Fibroblast of lung (primary cell): ENCODE measurements at regions not wholly inside any gene's neighbourhood (a gene's known extent, or its start where the extent isn't known, plus 50 kb on each side); places are given as distances from the start of the nearest gene placed in this dataset.

Experiments used
- DNase-seq, 2 donors: peaks; one replicate each; pipeline versions ENCODE4 v3.0.0 to v3.0.0-alpha.2; 2010; ENCODE audit warnings: low read depth in 2 of 2
- H2AFZ ChIP-seq: 2 replicates; pipeline ENCODE4 v1.5.1; 2012; ENCODE audit warnings: low read length, control low read depth, inconsistent platforms
- H3K27ac ChIP-seq: 2 replicates; pipeline ENCODE4 v1.5.1; 2011; ENCODE audit warnings: low read length, control low read depth; ENCODE audit not compliant: insufficient read depth
- H3K27me3 ChIP-seq: 2 replicates; pipeline ENCODE4 v1.5.1; 2011; ENCODE audit warnings: mild to moderate bottlenecking, low read length; ENCODE audit not compliant: control insufficient read depth, insufficient read depth
- H3K36me3 ChIP-seq: 2 replicates; pipeline ENCODE4 v1.5.1; 2011; ENCODE audit warnings: low read length; ENCODE audit not compliant: control insufficient read depth, insufficient read depth
- H3K4me1 ChIP-seq: 2 replicates; pipeline ENCODE4 v1.5.1; 2011; ENCODE audit warnings: low read length; ENCODE audit not compliant: control insufficient read depth, insufficient read depth; ENCODE audit errors: extremely low read depth
- H3K4me2 ChIP-seq: 2 replicates; pipeline ENCODE4 v1.5.1; 2011; ENCODE audit warnings: low read length, control low read depth; ENCODE audit not compliant: insufficient read depth; ENCODE audit errors: extremely low read depth
- H3K4me3 ChIP-seq, 4 experiments: fragments of 200-600 bp in 1 of 4; sonication (generic) in 1 of 4; replicated peaks in 1 of 4; 2 replicates each; pipeline ENCODE4 v1.5.1; 2011 to 2016; ENCODE audit warnings: low read length in 4 of 4, low read depth in 3 of 4, mild to moderate bottlenecking in 3 of 4, control low read depth in 2 of 4, inconsistent platforms in 1 of 4, mixed read lengths in 1 of 4; ENCODE audit not compliant: insufficient read depth in 1 of 4; ENCODE audit errors: control extremely low read depth in 1 of 4
- H3K79me2 ChIP-seq: 2 replicates; pipeline ENCODE4 v1.5.1; 2012; ENCODE audit warnings: mild to moderate bottlenecking, low read length, inconsistent platforms; ENCODE audit not compliant: control insufficient read depth, insufficient read depth
- H3K9ac ChIP-seq: 2 replicates; pipeline ENCODE4 v1.5.1; 2011; ENCODE audit warnings: mild to moderate bottlenecking, low read length, control low read depth; ENCODE audit not compliant: insufficient read depth
- H3K9me3 ChIP-seq: 2 replicates; pipeline ENCODE4 v1.5.1; 2012; ENCODE audit warnings: low read depth, low read length; ENCODE audit not compliant: control insufficient read depth, insufficient read depth
- H4K20me1 ChIP-seq: 2 replicates; pipeline ENCODE4 v1.5.1; 2011; ENCODE audit warnings: low read length; ENCODE audit not compliant: control insufficient read depth, insufficient read depth; ENCODE audit errors: extremely low read depth
- EZH2 ChIP-seq: IDR thresholded peaks from 2 replicates; pipeline ENCODE4 v1.5.1; 2012; ENCODE audit warnings: low read length, control low read depth, mild to moderate bottlenecking; ENCODE audit errors: missing control alignments
- TF ChIP-seq, protein P1 (sequence below), 2 donors: IDR thresholded peaks in 1 of 2; conservative IDR thresholded peaks in 1 of 2; 1 replicate in 1 of 2; 2 replicates in 1 of 2; pipeline ENCODE4 v1.5.1; 2011 to 2012; ENCODE audit warnings: low read length in 2 of 2, control low read depth in 1 of 2, inconsistent platforms in 1 of 2, low read depth in 1 of 2, mild to moderate bottlenecking in 1 of 2

GRCh38 chr16:17994027-17994426, 342.5 kb downstream of the NPIPA8 start:
- TF ChIP-seq EZH2 = no peak
- TF ChIP-seq, protein P1, sequence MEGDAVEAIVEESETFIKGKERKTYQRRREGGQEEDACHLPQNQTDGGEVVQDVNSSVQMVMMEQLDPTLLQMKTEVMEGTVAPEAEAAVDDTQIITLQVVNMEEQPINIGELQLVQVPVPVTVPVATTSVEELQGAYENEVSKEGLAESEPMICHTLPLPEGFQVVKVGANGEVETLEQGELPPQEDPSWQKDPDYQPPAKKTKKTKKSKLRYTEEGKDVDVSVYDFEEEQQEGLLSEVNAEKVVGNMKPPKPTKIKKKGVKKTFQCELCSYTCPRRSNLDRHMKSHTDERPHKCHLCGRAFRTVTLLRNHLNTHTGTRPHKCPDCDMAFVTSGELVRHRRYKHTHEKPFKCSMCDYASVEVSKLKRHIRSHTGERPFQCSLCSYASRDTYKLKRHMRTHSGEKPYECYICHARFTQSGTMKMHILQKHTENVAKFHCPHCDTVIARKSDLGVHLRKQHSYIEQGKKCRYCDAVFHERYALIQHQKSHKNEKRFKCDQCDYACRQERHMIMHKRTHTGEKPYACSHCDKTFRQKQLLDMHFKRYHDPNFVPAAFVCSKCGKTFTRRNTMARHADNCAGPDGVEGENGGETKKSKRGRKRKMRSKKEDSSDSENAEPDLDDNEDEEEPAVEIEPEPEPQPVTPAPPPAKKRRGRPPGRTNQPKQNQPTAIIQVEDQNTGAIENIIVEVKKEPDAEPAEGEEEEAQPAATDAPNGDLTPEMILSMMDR (conservative IDR thresholded peaks at IDR 0.05 in 1 of 2, IDR thresholded peaks at IDR 0.05 in 1 of 2; ENCODE audit: low read depth in 1 of 2, low read length in 2 of 2) = no peak
- H3K9ac ChIP-seq = no peak overlapping the region
- no peak overlapping the region for H3K4me2 ChIP-seq
- H3K79me2 ChIP-seq = no peaks in the 10 kb centered on the region
- no peaks in the 10 kb centered on the region for H3K9me3 ChIP-seq
- H4K20me1 ChIP-seq = no peaks in the 10 kb centered on the region
- H3K4me3 ChIP-seq = no peak overlapping the region
- DNase-seq = no peak
- H3K36me3 ChIP-seq = no peaks in the 10 kb centered on the region
- no peaks in the 10 kb centered on the region for H3K27me3 ChIP-seq
- H2AFZ ChIP-seq = no peak overlapping the region
- no peak overlapping the region for H3K27ac ChIP-seq
- no peaks in the 10 kb centered on the region for H3K4me1 ChIP-seq

GRCh38 chr16:17992416-17992815, 344.1 kb downstream of the NPIPA8 start:
- H3K4me2 ChIP-seq = no peak overlapping the region
- H3K9me3 ChIP-seq = no peaks in the 10 kb centered on the region
- no peak overlapping the region for H3K27ac ChIP-seq
- no peak overlapping the region for H2AFZ ChIP-seq
- DNase-seq = no peak
- H3K4me3 ChIP-seq = no peak overlapping the region
- no peaks in the 10 kb centered on the region for H3K4me1 ChIP-seq
- TF ChIP-seq, protein P1 (conservative IDR thresholded peaks at IDR 0.05 in 1 of 2, IDR thresholded peaks at IDR 0.05 in 1 of 2; ENCODE audit: low read depth in 1 of 2, low read length in 2 of 2) = no peak
- no peak for TF ChIP-seq EZH2
- no peak overlapping the region for H3K9ac ChIP-seq
- no peaks in the 10 kb centered on the region for H3K27me3 ChIP-seq
- no peaks in the 10 kb centered on the region for H3K79me2 ChIP-seq
- no peaks in the 10 kb centered on the region for H3K36me3 ChIP-seq
- H4K20me1 ChIP-seq = no peaks in the 10 kb centered on the region

DNA sequence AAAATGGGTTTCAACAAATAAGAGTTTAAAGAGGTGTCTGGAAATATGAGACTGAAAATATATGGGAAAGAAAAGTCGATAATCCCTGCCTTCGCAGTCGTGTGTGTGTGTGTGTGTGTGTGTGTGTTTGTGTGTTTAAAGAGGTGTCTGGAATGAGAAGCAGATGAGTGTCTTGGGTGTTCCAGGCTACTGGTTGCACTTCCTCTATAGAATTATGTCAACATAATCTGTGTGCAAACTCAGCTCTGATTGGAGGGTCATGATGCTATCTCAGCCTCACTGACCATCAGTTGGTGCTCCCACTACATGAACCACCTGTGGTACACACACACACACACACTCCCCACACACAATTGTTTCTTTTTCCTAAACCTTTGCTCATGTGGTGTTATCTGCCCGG, 347.3 kb downstream of the NPIPA8 start:
- no peak overlapping the region for H2AFZ ChIP-seq
- H4K20me1 ChIP-seq = no peaks in the 10 kb centered on the region
- H3K4me1 ChIP-seq = no peaks in the 10 kb centered on the region
- no peaks in the 10 kb centered on the region for H3K79me2 ChIP-seq
- no peak overlapping the region for H3K4me2 ChIP-seq
- no peaks in the 10 kb centered on the region for H3K9me3 ChIP-seq
- DNase-seq = no peak
- H3K9ac ChIP-seq = no peak overlapping the region
- no peak overlapping the region for H3K4me3 ChIP-seq
- TF ChIP-seq EZH2 = no peak
- TF ChIP-seq, protein P1 (conservative IDR thresholded peaks at IDR 0.05 in 1 of 2, IDR thresholded peaks at IDR 0.05 in 1 of 2; ENCODE audit: low read depth in 1 of 2, low read length in 2 of 2) = no peak
- H3K27me3 ChIP-seq = no peaks in the 10 kb centered on the region
- no peaks in the 10 kb centered on the region for H3K36me3 ChIP-seq
- H3K27ac ChIP-seq = no peak overlapping the region
